IMR-90 (cell line): ENCODE measurements at regions not wholly inside any gene's neighbourhood (a gene's known extent, or its start where the extent isn't known, plus 50 kb on each side); places are given as distances from the start of the nearest gene placed in this dataset.

Source experiments
- ATAC-seq: fragments of 200-7000 bp; cut with Tn5 transposase; 2 replicates; pipeline ENCODE4 v1.9.1; 2020; ENCODE audit warnings: low read depth, mild to moderate bottlenecking, moderate library complexity
- BruUV-seq: library from RNA; stranded (reverse); fragments of 400-500 nt; replicated peaks from 2 replicates; lab custom pipeline; 2021; lab: Mats Ljungman, UMichigan
- CTCF ChIA-PET: fragments of 300-600 bp; formaldehyde crosslinking; extraction: SDS; loops from one replicate; lab custom pipeline; 2021; ENCODE audit warnings: antibody characterized with exemption; lab: Yijun Ruan, JAX
- POLR2A ChIA-PET: fragments of 300-600 bp; sonication (Branson Sonifier 250); formaldehyde crosslinking; loops from one replicate; lab custom pipeline; 2022; ENCODE audit warnings: antibody characterized with exemption; ENCODE audit not compliant: unreplicated experiment; lab: Charles Lee
- DNase-seq: peaks from one replicate; pipeline ENCODE4 v3.0.0; 2013
- H2AFZ ChIP-seq: replicated peaks from 2 replicates; pipeline ENCODE3; 2013; ENCODE audit warnings: low read length, mild to moderate bottlenecking; ENCODE audit not compliant: poor library complexity
- H2AK5ac ChIP-seq: 2 replicates; pipeline ENCODE4 v1.6.1; 2013; ENCODE audit warnings: low read depth, low read length, inconsistent platforms
- H2AK9ac ChIP-seq: replicated peaks from 2 replicates; pipeline ENCODE3; 2013; ENCODE audit warnings: mild to moderate bottlenecking, low read depth, low read length, moderate library complexity; ENCODE audit not compliant: poor library complexity
- H2BK120ac ChIP-seq: 2 replicates; pipeline ENCODE4 v1.6.1; 2013; ENCODE audit warnings: low read depth, low read length, inconsistent platforms
- H2BK15ac ChIP-seq: 3 replicates; pipeline ENCODE4 v1.6.1; 2013; ENCODE audit warnings: low read depth, low read length, inconsistent platforms
- H2BK20ac ChIP-seq: 2 replicates; pipeline ENCODE4 v1.6.1; 2013; ENCODE audit warnings: low read depth, mild to moderate bottlenecking, inconsistent platforms, low read length, moderate library complexity
- H2BK5ac ChIP-seq: 2 replicates; pipeline ENCODE4 v1.6.1; 2013; ENCODE audit warnings: mild to moderate bottlenecking, low read depth, low read length, inconsistent platforms; ENCODE audit not compliant: poor library complexity, severe bottlenecking
- H3K14ac ChIP-seq: replicated peaks from 2 replicates; pipeline ENCODE4 v1.6.1; 2013; ENCODE audit warnings: low read depth, low read length, inconsistent platforms
- H3K18ac ChIP-seq: 2 replicates; pipeline ENCODE4 v1.6.1; 2013; ENCODE audit warnings: low read depth, low read length, control low read depth
- H3K23ac ChIP-seq: 2 replicates; pipeline ENCODE4 v1.6.1; 2013; ENCODE audit warnings: low read depth, low read length, inconsistent platforms
- H3K27ac ChIP-seq: 2 replicates; pipeline ENCODE4 v1.5.1; 2013; ENCODE audit warnings: mild to moderate bottlenecking, control low read depth, low read length; ENCODE audit not compliant: insufficient read depth
- H3K27me3 ChIP-seq: 2 replicates; pipeline ENCODE4 v1.6.1; 2013; ENCODE audit warnings: low read length; ENCODE audit not compliant: control insufficient read depth, insufficient read depth
- H3K36me3 ChIP-seq: 2 replicates; pipeline ENCODE4 v1.6.1; 2013; ENCODE audit warnings: low read length, mixed read lengths; ENCODE audit not compliant: control insufficient read depth, insufficient read depth
- H3K4ac ChIP-seq: 2 replicates; pipeline ENCODE4 v1.6.1; 2013; ENCODE audit warnings: low read depth, low read length, inconsistent platforms
- H3K4me1 ChIP-seq: 2 replicates; pipeline ENCODE4 v1.6.1; 2013; ENCODE audit warnings: low read length, mixed read lengths; ENCODE audit not compliant: control insufficient read depth, insufficient read depth
- H3K4me2 ChIP-seq: 2 replicates; pipeline ENCODE4 v1.6.1; 2013; ENCODE audit warnings: low read depth, mild to moderate bottlenecking, control low read depth, low read length, moderate library complexity
- H3K4me3 ChIP-seq: 2 replicates; pipeline ENCODE4 v1.5.1; 2013; ENCODE audit warnings: low read depth, mild to moderate bottlenecking, control low read depth, low read length, moderate library complexity; ENCODE audit not compliant: insufficient read depth
- H3K56ac ChIP-seq: 2 replicates; pipeline ENCODE4 v1.6.1; 2013; ENCODE audit warnings: low read length, inconsistent platforms; ENCODE audit not compliant: insufficient read depth; ENCODE audit errors: extremely low read depth
- H3K79me1 ChIP-seq, 2 experiments: 2 replicates each; pipeline ENCODE4 v1.6.1; 2013; ENCODE audit warnings: low read length in 2 of 2, inconsistent platforms in 1 of 2, low read depth in 1 of 2
- H3K9ac ChIP-seq: 2 replicates; pipeline ENCODE4 v1.6.1; 2013; ENCODE audit warnings: low read depth, low read length, control low read depth
- H3K9me1 ChIP-seq: 2 replicates; pipeline ENCODE4 v1.6.1; 2013; ENCODE audit warnings: low read length, inconsistent platforms; ENCODE audit not compliant: insufficient read depth
- H3K9me3 ChIP-seq: 2 replicates; pipeline ENCODE4 v1.6.1; 2013; ENCODE audit warnings: low read length; ENCODE audit not compliant: control insufficient read depth, insufficient read depth
- H4K20me1 ChIP-seq: 2 replicates; pipeline ENCODE4 v1.6.1; 2013; ENCODE audit warnings: low read length, inconsistent platforms; ENCODE audit not compliant: insufficient read depth
- H4K5ac ChIP-seq: 2 replicates; pipeline ENCODE4 v1.6.1; 2013; ENCODE audit warnings: mild to moderate bottlenecking, low read depth, low read length, control low read depth
- H4K8ac ChIP-seq, 2 experiments: 2 replicates each; pipeline ENCODE4 v1.6.1; 2013; ENCODE audit warnings: low read depth in 2 of 2, low read length in 2 of 2, control low read depth in 1 of 2, inconsistent platforms in 1 of 2
- H4K91ac ChIP-seq: 2 replicates; pipeline ENCODE4 v1.6.1; 2013; ENCODE audit warnings: low read depth, low read length, inconsistent platforms; ENCODE audit not compliant: insufficient read depth
- BHLHE40 ChIP-seq: fragments of 150-350 bp; IDR thresholded peaks from 2 replicates; pipeline ENCODE4 v1.6.1; 2016; ENCODE audit warnings: mild to moderate bottlenecking, low read depth, low read length
- CEBPB ChIP-seq: IDR thresholded peaks from 2 replicates; pipeline ENCODE4 v1.6.1; 2012; ENCODE audit warnings: low read depth, low read length, improper control_type of control experiment
- CHD1 ChIP-seq: IDR thresholded peaks from 2 replicates; pipeline ENCODE4 v1.6.1; 2012; ENCODE audit warnings: low read depth, low read length, improper control_type of control experiment
- ELK1 ChIP-seq: fragments of 150-350 bp; IDR thresholded peaks from 2 replicates; pipeline ENCODE4 v1.6.1; 2016; ENCODE audit warnings: low read depth, mild to moderate bottlenecking, low read length, moderate library complexity, borderline replicate concordance
- FOS ChIP-seq: fragments of 150-350 bp; IDR thresholded peaks from 2 replicates; pipeline ENCODE4 v1.6.1; 2016; ENCODE audit warnings: low read depth, low read length
- MAFK ChIP-seq: IDR thresholded peaks from 2 replicates; pipeline ENCODE4 v1.6.1; 2012; ENCODE audit warnings: low read depth, low read length, improper control_type of control experiment
- MAZ ChIP-seq: IDR thresholded peaks from 2 replicates; pipeline ENCODE4 v1.6.1; 2012; ENCODE audit warnings: low read depth, mild to moderate bottlenecking, low read length, improper control_type of control experiment, moderate library complexity, borderline replicate concordance
- NFE2L2 ChIP-seq: fragments of 150-350 bp; IDR thresholded peaks from 2 replicates; pipeline ENCODE4 v1.6.1; 2016; ENCODE audit warnings: low read depth, mild to moderate bottlenecking, low read length
- POLR2A ChIP-seq: IDR thresholded peaks from 2 replicates; pipeline ENCODE4 v1.6.1; 2012; ENCODE audit warnings: mild to moderate bottlenecking, low read depth, low read length
- SMC3 ChIP-seq: fragments of 150-350 bp; IDR thresholded peaks from 2 replicates; pipeline ENCODE4 v1.6.1; 2016; ENCODE audit warnings: low read depth, mild to moderate bottlenecking, antibody characterized with exemption, low read length, moderate library complexity
- USF2 ChIP-seq: fragments of 150-350 bp; IDR thresholded peaks from 2 replicates; pipeline ENCODE4 v1.6.1; 2017; ENCODE audit warnings: mild to moderate bottlenecking, antibody characterized with exemption, low read length, low read depth
- WGBS, 2 experiments: methylation state at CpG; one replicate each; pipeline versions ENCODE4 v1.1.5 to v1.1.7; 2013; ENCODE audit warnings: missing lambda C conversion rate in 2 of 2; ENCODE audit not compliant: insufficient read length in 1 of 2; ENCODE audit errors: extremely low coverage in 2 of 2; 5-methylcytosine and 5-hydroxymethylcytosine counted together
- dilution Hi-C: fragments of 300-500 bp; cut with HindIII; formaldehyde crosslinking; loops from one replicate; pipeline ENCODE4 v1.14.3; 2018; ENCODE audit warnings: low sequenced_read_pairs; ENCODE audit not compliant: unreplicated experiment
- in situ Hi-C: fragments of 300-500 bp; cut with MboI; formaldehyde crosslinking; loops from 3 replicates; pipeline ENCODE4 v1.14.3; 2019; ENCODE audit warnings: low sequenced_read_pairs, inconsistent platforms, mixed read lengths
- intact Hi-C: fragments of 100-400 bp; cut with micrococcal nuclease; formaldehyde crosslinking; loops from 2 replicates; pipeline ENCODE4 v1.10.0; 2022

DNA sequence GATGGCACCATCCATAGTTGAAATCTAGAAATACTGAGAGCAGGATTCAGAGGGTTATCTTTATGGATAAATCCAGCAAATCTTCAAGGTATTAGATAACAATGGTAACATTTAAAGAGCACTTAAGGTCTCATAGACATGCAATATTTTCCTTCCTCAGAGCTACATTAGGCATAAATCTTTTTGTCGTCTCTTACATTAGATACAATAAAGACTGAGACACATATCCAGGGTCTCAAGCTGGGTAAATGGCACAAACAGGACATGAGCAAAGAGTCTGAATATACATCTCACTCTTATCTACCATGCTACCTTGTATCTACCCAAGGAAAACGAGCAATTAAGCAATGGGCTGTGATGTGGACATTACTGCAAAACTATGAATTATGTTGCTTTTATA is 927.3 kb upstream of the EPHA6 start:
- Histone ChIP-seq H2BK120ac (no peak overlapping the region), H4K5ac (no peak overlapping the region), H4K8ac (no peak overlapping the region), H3K56ac (no peak overlapping the region), H2BK15ac (no peak overlapping the region), H3K4me3 (no peak overlapping the region), H4K20me1 (no peaks in the 10 kb centered on the region), H2AK5ac (no peak overlapping the region), H3K36me3 (no peaks in the 10 kb centered on the region), H3K23ac (no peak overlapping the region), H3K14ac (no peak overlapping the region), H3K27ac (no peak overlapping the region), H3K27me3 (no peaks in the 10 kb centered on the region), H3K18ac (no peak overlapping the region), H3K4me2 (no peak overlapping the region), H3K4ac (no peak overlapping the region), H3K4me1 (no peaks in the 10 kb centered on the region), H2AFZ (no peak overlapping the region), H3K79me1 (no peaks in the 10 kb centered on the region), H2BK20ac (no peak overlapping the region), H2BK5ac (no peak overlapping the region), H2AK9ac (no peak overlapping the region), H4K91ac (no peak overlapping the region), H3K9me1 (no peaks in the 10 kb centered on the region), H3K9me3 (no peaks in the 10 kb centered on the region), H3K9ac (no peak overlapping the region)
- POLR2A ChIA-PET = no interaction called here
- intact Hi-C loops = no loop called here
- dilution Hi-C loops = no loop called here
- TF ChIP-seq BHLHE40 (no peak), ELK1 (no peak), SMC3 (no peak), MAZ (no peak), CEBPB (no peak), USF2 (no peak), MAFK (no peak), FOS (no peak), POLR2A (no peak), NFE2L2 (no peak), CHD1 (no peak)
- BruUV-seq = no TSS peak
- CTCF ChIA-PET = no interaction called here
- in situ Hi-C loops = no loop called here
- whole genome bisulfite sequencing, 2 experiments = no CpG with 5 or more reads among the region's 2 CpGs
- DNase-seq (no peak), ATAC-seq (no peak)
